Activated CD8-positive, alpha-beta T cell treated with anti-CD3 and anti-CD28 coated beads for 36 hours (primary cell): ENCODE measurements at regions not wholly inside any gene's neighbourhood (a gene's known extent, or its start where the extent isn't known, plus 50 kb on each side); places are given as distances from the start of the nearest gene placed in this dataset.

Experiments used
- ATAC-seq: fragments of 200-7000 bp; cut with Tn5 transposase; one replicate; pipeline ENCODE4 v1.10.0; 2021; ENCODE audit warnings: mild to moderate bottlenecking, moderate library complexity
- CTCF ChIA-PET: fragments of 350-600 bp; sonication (Branson Sonifier 250); formaldehyde crosslinking; loops from one replicate; lab custom pipeline; 2021; ENCODE audit warnings: antibody characterized with exemption; lab: Charles Lee
- POLR2A ChIA-PET: fragments of 350-600 bp; sonication (Branson Sonifier 250); formaldehyde crosslinking; loops from one replicate; lab custom pipeline; 2021; ENCODE audit warnings: antibody characterized with exemption; lab: Charles Lee
- DNase-seq: peaks from one replicate; pipeline ENCODE4 v3.0.0-alpha.2; 2020
- H3K27ac Mint-ChIP-seq: one replicate; pipeline ENCODE4 v1.8.0; 2021; ENCODE audit warnings: mild to moderate bottlenecking, mixed read lengths
- H3K27me3 Mint-ChIP-seq: one replicate; pipeline ENCODE4 v1.8.0; 2021; ENCODE audit warnings: mixed read lengths
- H3K36me3 Mint-ChIP-seq: one replicate; pipeline ENCODE4 v1.8.0; 2021; ENCODE audit warnings: low read depth, mixed read lengths
- H3K4me1 Mint-ChIP-seq: one replicate; pipeline ENCODE4 v1.8.0; 2021; ENCODE audit warnings: low read depth, mixed read lengths
- H3K4me3 Mint-ChIP-seq: one replicate; pipeline ENCODE4 v1.8.0; 2021; ENCODE audit warnings: mild to moderate bottlenecking, moderate library complexity, mixed read lengths
- H3K9me3 Mint-ChIP-seq: one replicate; pipeline ENCODE4 v1.8.0; 2021; ENCODE audit warnings: mixed read lengths
- CTCF ChIP-seq: fragments of 200-600 bp; IDR thresholded peaks from one replicate; pipeline ENCODE4 v1.8.0; 2022; ENCODE audit warnings: antibody characterized with exemption, mild to moderate bottlenecking
- intact Hi-C: fragments of 100-400 bp; cut with micrococcal nuclease; formaldehyde crosslinking; loops from one replicate; pipeline ENCODE4 v1.10.0; 2022

DNA sequence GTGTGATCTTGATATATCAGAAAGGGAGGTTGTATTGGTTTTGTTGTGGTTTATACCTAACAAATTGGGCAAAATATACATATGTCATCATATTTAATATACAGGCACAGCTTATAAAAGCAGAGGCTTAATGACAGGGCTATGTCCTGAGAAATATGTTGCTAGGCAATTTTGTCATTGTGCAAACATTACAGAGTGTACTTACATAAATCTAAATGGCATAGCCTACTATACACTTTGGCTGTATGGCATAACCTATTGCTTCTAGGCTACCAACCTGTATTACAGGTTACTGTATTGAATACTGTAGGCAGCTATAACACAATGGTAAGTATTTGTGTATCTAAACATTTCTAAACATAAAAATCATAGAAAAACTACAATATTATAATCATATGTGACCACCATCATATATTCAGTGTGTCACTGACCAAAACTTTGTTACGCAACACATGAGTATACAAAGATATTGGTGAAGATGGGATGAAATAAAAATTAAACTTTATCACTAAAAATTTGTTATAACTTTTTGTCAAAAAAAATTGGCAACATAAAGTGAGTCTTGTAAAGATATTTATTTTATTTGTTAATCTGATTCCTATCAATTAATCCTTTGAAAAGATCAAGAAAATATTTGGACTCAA is 414.0 kb upstream of the HS3ST1 start:
- POLR2A ChIA-PET, result no interaction called here
- CTCF ChIA-PET, result no interaction called here
- Mint-ChIP-seq H3K27ac (no peak overlapping the region), H3K4me3 (no peak overlapping the region), H3K27me3 (peaks cover 2% of the 10 kb centered on the region), H3K9me3 (no peaks in the 10 kb centered on the region), H3K4me1 (no peaks in the 10 kb centered on the region), H3K36me3 (no peaks in the 10 kb centered on the region)
- no peak for ATAC-seq
- no peak for TF ChIP-seq CTCF
- no peak for DNase-seq
- intact Hi-C loops, result no loop called here

- no peak for TF ChIP-seq CTCF
- ChIA-PET CTCF (no interaction called here), POLR2A (no interaction called here)
- Mint-ChIP-seq H3K4me1 (no peaks in the 10 kb centered on the region), H3K9me3 (no peaks in the 10 kb centered on the region), H3K36me3 (no peaks in the 10 kb centered on the region), H3K27me3 (peaks cover 2% of the 10 kb centered on the region), H3K27ac (no peak overlapping the region), H3K4me3 (no peak overlapping the region)
- intact Hi-C loops, result no loop called here
- DNase-seq (no peak), ATAC-seq (no peak)
Observed at GRCh38 chr4:11839889-11840288, 411.2 kb upstream of the HS3ST1 start.

- ChIA-PET CTCF (no interaction called here), POLR2A (no interaction called here)
- DNase-seq (no peak), ATAC-seq (no peak)
- no peak overlapping the region for H3K27ac Mint-ChIP-seq
- intact Hi-C loops, result no loop called here
- no peak for TF ChIP-seq CTCF
- H3K4me1 Mint-ChIP-seq, result peaks cover 1% of the 10 kb centered on the region
- H3K4me3 Mint-ChIP-seq, result no peak overlapping the region
- H3K9me3 Mint-ChIP-seq, result no peaks in the 10 kb centered on the region
- H3K27me3 Mint-ChIP-seq, result peaks cover 2% of the 10 kb centered on the region
- no peaks in the 10 kb centered on the region for H3K36me3 Mint-ChIP-seq
Observed at GRCh38 chr4:11831739-11832138, 403.0 kb upstream of the HS3ST1 start.

DNA sequence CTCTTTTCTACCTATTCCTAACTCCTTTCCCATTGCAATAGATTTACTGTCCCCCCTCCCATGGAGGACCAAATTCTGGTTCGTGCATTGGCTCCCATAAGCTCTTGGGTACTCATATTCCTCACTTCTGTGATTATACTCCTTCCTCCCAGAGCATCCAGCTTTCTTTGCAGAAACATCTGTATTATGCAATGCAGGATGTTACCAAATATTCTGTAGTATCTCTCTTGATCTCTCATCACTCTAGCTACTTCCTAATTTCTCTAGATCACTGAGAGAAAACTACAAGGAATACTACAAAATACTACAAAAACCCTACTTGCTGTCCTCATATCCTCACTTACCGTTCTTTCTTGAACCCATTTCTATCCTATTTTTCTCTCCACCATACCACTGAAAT is 395.9 kb upstream of the HS3ST1 start:
- H3K4me3 Mint-ChIP-seq, result no peak overlapping the region
- TF ChIP-seq CTCF, result no peak
- no peaks in the 10 kb centered on the region for H3K9me3 Mint-ChIP-seq
- ChIA-PET POLR2A (no interaction called here), CTCF (no interaction called here)
- no peaks in the 10 kb centered on the region for H3K36me3 Mint-ChIP-seq
- DNase-seq (no peak), ATAC-seq (no peak)
- H3K27ac Mint-ChIP-seq, result no peak overlapping the region
- intact Hi-C loops, result no loop called here
- H3K4me1 Mint-ChIP-seq, result no peaks in the 10 kb centered on the region
- no peaks in the 10 kb centered on the region for H3K27me3 Mint-ChIP-seq

DNA sequence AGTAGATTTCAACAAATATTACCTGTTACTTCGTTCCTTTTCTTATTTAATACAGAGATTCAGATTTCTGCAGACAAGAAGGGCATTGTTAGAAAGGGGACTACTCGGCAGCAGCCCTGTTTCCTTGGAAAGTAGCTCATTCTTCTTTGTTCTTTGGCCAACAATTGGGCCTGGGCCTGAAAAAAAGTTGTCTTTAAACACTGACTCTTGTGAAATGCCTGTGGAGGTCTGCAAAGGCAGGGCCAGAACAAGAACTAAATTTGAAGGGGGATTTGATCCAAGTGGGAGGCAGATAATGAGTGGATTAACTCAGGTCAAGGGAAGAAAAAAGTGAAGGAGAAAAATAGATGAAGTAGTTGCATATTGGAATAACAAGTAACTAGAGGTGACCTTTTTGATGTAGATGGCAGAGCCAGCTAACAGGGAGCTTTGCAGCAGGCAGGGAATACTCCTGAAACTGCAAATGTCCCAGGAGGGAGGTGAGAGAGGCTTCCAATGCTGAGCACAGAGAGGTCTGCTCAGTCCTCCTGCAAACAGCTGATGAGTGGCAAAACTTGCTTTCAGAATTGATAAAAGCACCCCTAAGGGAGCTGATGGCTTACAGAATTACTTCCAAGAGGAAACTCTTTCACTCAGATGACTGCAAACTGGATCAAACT is 393.2 kb upstream of the HS3ST1 start:
- DNase-seq, result no peak
- Mint-ChIP-seq H3K4me3 (no peak overlapping the region), H3K9me3 (no peaks in the 10 kb centered on the region), H3K27me3 (no peaks in the 10 kb centered on the region), H3K36me3 (no peaks in the 10 kb centered on the region), H3K4me1 (no peaks in the 10 kb centered on the region), H3K27ac (no peak overlapping the region)
- TF ChIP-seq CTCF, result no peak
- intact Hi-C loops, result no loop called here
- ATAC-seq, result no peak
- CTCF ChIA-PET, result no interaction called here
- POLR2A ChIA-PET, result no interaction called here
